Endothelial cell of umbilical vein (primary cell): ENCODE measurements at regions not wholly inside any gene's neighbourhood (a gene's known extent, or its start where the extent isn't known, plus 50 kb on each side); places are given as distances from the start of the nearest gene placed in this dataset.

Experiments used
- BruUV-seq: library from RNA; stranded (reverse); fragments of 400-500 nt; replicated peaks from 2 replicates; lab custom pipeline; 2021; lab: Mats Ljungman, UMichigan
- CTCF ChIA-PET: fragments of 300-600, 350-600 bp; sonication (Branson Sonifier 250); formaldehyde crosslinking; loops from one replicate; lab custom pipeline; 2021; ENCODE audit warnings: antibody characterized with exemption, inconsistent platforms; lab: Charles Lee
- POLR2A ChIA-PET: fragments of 300-600, 350-600 bp; sonication (Branson Sonifier 250); formaldehyde crosslinking; loops from one replicate; lab custom pipeline; 2021; ENCODE audit warnings: antibody characterized with exemption, inconsistent platforms; lab: Charles Lee
- DNase-seq: peaks from one replicate; pipeline ENCODE4 v3.0.0-alpha.2; 2011; ENCODE audit warnings: low read depth, low spot score
- FAIRE-seq: peaks from 2 replicates; lab custom pipeline; 2011; peaks lifted over from hg19 to GRCh38; lab: Jason Lieb, UNC
- H2AFZ ChIP-seq: 2 replicates; pipeline ENCODE4 v1.6.0; 2012; ENCODE audit warnings: low read depth, low read length, control low read depth, inconsistent platforms
- H3K27ac ChIP-seq: 2 replicates; pipeline ENCODE4 v1.5.1; 2011; ENCODE audit warnings: low read depth, mild to moderate bottlenecking, control low read depth, low read length, moderate library complexity; ENCODE audit not compliant: insufficient read depth
- H3K27me3 ChIP-seq, 2 experiments: 2 replicates each; pipeline versions ENCODE4 v1.6.0 to v1.6.1; 2011; ENCODE audit warnings: low read length in 2 of 2, mixed read lengths in 1 of 2; ENCODE audit not compliant: control insufficient read depth in 2 of 2, insufficient read depth in 2 of 2
- H3K36me3 ChIP-seq, 2 experiments: 2 replicates in 1 of 2; 3 replicates in 1 of 2; pipeline ENCODE4 v1.5.1; 2011; ENCODE audit warnings: low read length in 2 of 2, mild to moderate bottlenecking in 1 of 2, moderate library complexity in 1 of 2; ENCODE audit not compliant: control insufficient read depth in 2 of 2, insufficient read depth in 2 of 2; ENCODE audit errors: extremely low read depth in 1 of 2
- H3K4me1 ChIP-seq: 3 replicates; pipeline ENCODE4 v1.5.1; 2011; ENCODE audit warnings: mild to moderate bottlenecking, low read length; ENCODE audit not compliant: control insufficient read depth, insufficient read depth; ENCODE audit errors: extremely low read depth
- H3K4me2 ChIP-seq: 2 replicates; pipeline ENCODE4 v1.6.1; 2011; ENCODE audit warnings: low read length, control low read depth, mixed read lengths; ENCODE audit not compliant: insufficient read depth
- H3K4me3 ChIP-seq, 3 experiments: fragments of 200-600 bp in 1 of 3; sonication (generic), shearing (Covaris generic) in 1 of 3; replicated peaks in 1 of 3; 2 replicates each; pipeline ENCODE4 v1.5.1; 2011 to 2016; ENCODE audit warnings: control low read depth in 3 of 3, low read length in 3 of 3, mild to moderate bottlenecking in 2 of 3, inconsistent platforms in 1 of 3, low read depth in 1 of 3, moderate library complexity in 1 of 3; ENCODE audit not compliant: insufficient read depth in 1 of 3
- H3K79me2 ChIP-seq: 2 replicates; pipeline ENCODE4 v1.6.0; 2012; ENCODE audit warnings: low read length, inconsistent platforms; ENCODE audit not compliant: control insufficient read depth, insufficient read depth
- H3K9ac ChIP-seq: replicated peaks from 2 replicates; pipeline ENCODE3; 2011; ENCODE audit warnings: low read length, control low read depth; ENCODE audit not compliant: insufficient read depth; ENCODE audit errors: extremely low read depth
- H3K9me1 ChIP-seq: replicated peaks from 3 replicates; pipeline ENCODE4 v1.6.0; 2011; ENCODE audit warnings: mild to moderate bottlenecking, low read length; ENCODE audit not compliant: control insufficient read depth, insufficient read depth; ENCODE audit errors: extremely low read depth
- H3K9me3 ChIP-seq: replicated peaks from 2 replicates; pipeline ENCODE4 v1.5.1; 2012; ENCODE audit warnings: low read length, inconsistent platforms; ENCODE audit not compliant: control insufficient read depth, insufficient read depth
- H4K20me1 ChIP-seq: replicated peaks from 2 replicates; pipeline ENCODE3; 2011; ENCODE audit warnings: mild to moderate bottlenecking, low read length; ENCODE audit not compliant: control insufficient read depth, insufficient read depth; ENCODE audit errors: extremely low read depth
- EZH2 ChIP-seq: IDR thresholded peaks from 2 replicates; pipeline ENCODE4 v1.6.1; 2012; ENCODE audit warnings: borderline replicate concordance, low read depth, mild to moderate bottlenecking, moderate library complexity, low read length, inconsistent platforms; ENCODE audit not compliant: severe bottlenecking
- FOS ChIP-seq: IDR thresholded peaks from 2 replicates; pipeline ENCODE4 v1.6.1; 2011; ENCODE audit warnings: mild to moderate bottlenecking, low read length, moderate library complexity, borderline replicate concordance; ENCODE audit not compliant: insufficient read depth
- GATA2 ChIP-seq: IDR thresholded peaks from 2 replicates; pipeline ENCODE4 v1.7.0; 2011; ENCODE audit warnings: low read depth, mild to moderate bottlenecking, moderate library complexity, mixed read lengths, low read length; ENCODE audit not compliant: insufficient read length, insufficient read depth
- JUN ChIP-seq: IDR thresholded peaks from 2 replicates; pipeline ENCODE4 v1.6.1; 2011; ENCODE audit warnings: borderline replicate concordance, low read depth; ENCODE audit not compliant: insufficient read length, insufficient read depth
- MYC ChIP-seq: IDR thresholded peaks from one replicate; pipeline ENCODE4 v1.6.1; 2011; ENCODE audit warnings: mild to moderate bottlenecking, low read depth, low read length
- POLR2A ChIP-seq: IDR thresholded peaks from 2 replicates; pipeline ENCODE4 v1.6.1; 2012; ENCODE audit warnings: low read depth, mild to moderate bottlenecking, control low read depth, low read length
- POLR2AphosphoS5 ChIP-seq: IDR thresholded peaks from 2 replicates; pipeline ENCODE4 v1.6.1; 2012; ENCODE audit warnings: low read depth, mild to moderate bottlenecking, control low read depth, low read length, moderate library complexity; ENCODE audit not compliant: insufficient read depth
- dilution Hi-C: fragments of 300-500 bp; cut with MboI; formaldehyde crosslinking; loops from one replicate; pipeline ENCODE4 v1.15.0; 2019; ENCODE audit warnings: low sequenced_read_pairs; ENCODE audit not compliant: extremely low pct_ligation_motif_present
- intact Hi-C: fragments of 100-400 bp; cut with micrococcal nuclease; formaldehyde crosslinking; loops from one replicate; pipeline ENCODE4 v1.10.0; 2022
- TF ChIP-seq, protein P1 (sequence below): IDR thresholded peaks from 2 replicates; pipeline ENCODE4 v1.6.1; 2011; ENCODE audit not compliant: insufficient read depth, insufficient read length
- TF ChIP-seq, protein P2 (sequence below), 2 donors: IDR thresholded peaks; 1 replicate in 1 of 2; 2 replicates in 1 of 2; pipeline ENCODE4 v1.5.1; 2011; ENCODE audit warnings: low read length in 2 of 2, mild to moderate bottlenecking in 2 of 2, moderate library complexity in 2 of 2, control low read depth in 1 of 2, inconsistent platforms in 1 of 2, low read depth in 1 of 2; ENCODE audit not compliant: insufficient read depth in 1 of 2; ENCODE audit errors: extremely low read depth in 1 of 2

DNA sequence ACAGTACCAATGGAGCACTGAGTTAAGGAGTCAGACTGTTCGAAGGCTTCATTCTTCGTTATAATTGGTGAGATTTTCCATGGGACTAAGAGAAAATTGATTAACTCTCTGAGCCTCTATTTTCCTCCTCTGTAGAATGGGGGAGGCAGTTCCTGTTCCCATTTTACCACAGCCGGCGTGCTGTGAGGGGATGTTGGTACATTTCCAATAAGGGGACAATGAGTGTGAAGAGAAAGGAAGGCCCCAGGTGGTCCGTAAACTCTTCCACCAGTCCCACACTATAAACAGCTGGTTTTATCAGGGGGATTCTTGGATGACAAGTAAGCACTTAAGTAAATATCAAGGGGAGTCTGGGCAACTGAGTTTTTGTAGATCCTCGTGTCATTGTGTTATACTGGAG lies 109.9 kb downstream of the DAD1 start:
- BruUV-seq = no TSS peak
- no peaks in the 10 kb centered on the region for H3K79me2 ChIP-seq
- CTCF ChIA-PET = interaction anchor here (1.0 to 1.4 kb wide), 3 partner anchors 9 to 91 kb away, joined by 3 to 5 read pairs (median 4); no protein-coding TSS in a partner anchor
- peaks cover 18% of the 10 kb centered on the region for H3K4me1 ChIP-seq
- no peaks in the 10 kb centered on the region for H4K20me1 ChIP-seq
- peaks cover 2 to 24% of the 10 kb centered on the region in 2 experiments for H3K27me3 ChIP-seq
- no peaks in the 10 kb centered on the region for H3K36me3 ChIP-seq
- no peaks in the 10 kb centered on the region for H3K9me1 ChIP-seq
- intact Hi-C loops (loop anchor here (10.0 kb wide), 1 partner anchor 376 kb away; no protein-coding TSS in a partner anchor), dilution Hi-C loops (no loop called here)
- TF ChIP-seq EZH2 (no peak), POLR2A (no peak), POLR2AphosphoS5 (no peak), MYC (no peak), JUN (no peak), FOS (no peak), GATA2 (no peak)
- TF ChIP-seq, protein P1, sequence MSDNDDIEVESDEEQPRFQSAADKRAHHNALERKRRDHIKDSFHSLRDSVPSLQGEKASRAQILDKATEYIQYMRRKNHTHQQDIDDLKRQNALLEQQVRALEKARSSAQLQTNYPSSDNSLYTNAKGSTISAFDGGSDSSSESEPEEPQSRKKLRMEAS = no peak
- TF ChIP-seq, protein P2, sequence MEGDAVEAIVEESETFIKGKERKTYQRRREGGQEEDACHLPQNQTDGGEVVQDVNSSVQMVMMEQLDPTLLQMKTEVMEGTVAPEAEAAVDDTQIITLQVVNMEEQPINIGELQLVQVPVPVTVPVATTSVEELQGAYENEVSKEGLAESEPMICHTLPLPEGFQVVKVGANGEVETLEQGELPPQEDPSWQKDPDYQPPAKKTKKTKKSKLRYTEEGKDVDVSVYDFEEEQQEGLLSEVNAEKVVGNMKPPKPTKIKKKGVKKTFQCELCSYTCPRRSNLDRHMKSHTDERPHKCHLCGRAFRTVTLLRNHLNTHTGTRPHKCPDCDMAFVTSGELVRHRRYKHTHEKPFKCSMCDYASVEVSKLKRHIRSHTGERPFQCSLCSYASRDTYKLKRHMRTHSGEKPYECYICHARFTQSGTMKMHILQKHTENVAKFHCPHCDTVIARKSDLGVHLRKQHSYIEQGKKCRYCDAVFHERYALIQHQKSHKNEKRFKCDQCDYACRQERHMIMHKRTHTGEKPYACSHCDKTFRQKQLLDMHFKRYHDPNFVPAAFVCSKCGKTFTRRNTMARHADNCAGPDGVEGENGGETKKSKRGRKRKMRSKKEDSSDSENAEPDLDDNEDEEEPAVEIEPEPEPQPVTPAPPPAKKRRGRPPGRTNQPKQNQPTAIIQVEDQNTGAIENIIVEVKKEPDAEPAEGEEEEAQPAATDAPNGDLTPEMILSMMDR (IDR thresholded peaks at IDR 0.05; ENCODE audit: extremely low read depth in 1 of 2, insufficient read depth in 1 of 2, low read depth in 1 of 2, low read length in 2 of 2) = no peak
- no peak overlapping the region for H3K9ac ChIP-seq
- H3K4me2 ChIP-seq = no peak overlapping the region
- no peak overlapping the region for H3K4me3 ChIP-seq
- no peak overlapping the region for H2AFZ ChIP-seq
- DNase-seq = no peak
- POLR2A ChIA-PET = no interaction called here
- FAIRE-seq = no peak
- H3K27ac ChIP-seq = no peak overlapping the region
- no peaks in the 10 kb centered on the region for H3K9me3 ChIP-seq
